Thoracic aorta (tissue), 2 donors: ENCODE measurements at regions not wholly inside any gene's neighbourhood (a gene's known extent, or its start where the extent isn't known, plus 50 kb on each side); places are given as distances from the start of the nearest gene placed in this dataset.

Experiments used
- ATAC-seq: fragments of 150-250 bp; one replicate; pipeline ENCODE4 v1.8.0; 2017; ENCODE audit warnings: low read depth; ENCODE audit not compliant: insufficient number of reproducible peaks, low FRiP score
- DNase-seq: peaks from one replicate; pipeline ENCODE4 v3.0.0-alpha.2; 2020; ENCODE audit warnings: low spot score
- H3K27ac ChIP-seq, 2 donors: fragments of 200-600 bp; sonication (generic); 1 replicate in 1 of 2; 2 replicates in 1 of 2; pipeline ENCODE4 v1.5.1; 2016; ENCODE audit warnings: mild to moderate bottlenecking in 2 of 2, moderate library complexity in 2 of 2
- H3K27me3 ChIP-seq: fragments of 200-600 bp; sonication (generic); replicated peaks from 2 replicates; pipeline ENCODE4 v1.6.0; 2016; ENCODE audit warnings: mild to moderate bottlenecking; ENCODE audit not compliant: insufficient read depth
- H3K36me3 ChIP-seq: fragments of 200-600 bp; sonication (generic); one replicate; pipeline ENCODE4 v1.5.1; 2016
- H3K4me1 ChIP-seq, 2 donors: fragments of 200-600 bp; sonication (generic); 1 replicate in 1 of 2; 2 replicates in 1 of 2; pipeline versions ENCODE4 v1.5.1 to v1.6.0; 2016; ENCODE audit warnings: low read depth in 2 of 2, mild to moderate bottlenecking in 1 of 2; ENCODE audit not compliant: control insufficient read depth in 1 of 2
- H3K4me3 ChIP-seq: fragments of 200-600 bp; sonication (generic); 2 replicates; pipeline ENCODE4 v1.5.1; 2016; ENCODE audit warnings: mild to moderate bottlenecking
- H3K9me3 ChIP-seq: fragments of 200-600 bp; sonication (generic); 2 replicates; pipeline ENCODE4 v1.5.1; 2016
- TF ChIP-seq, protein P1 (sequence below): fragments of 200-600 bp; sonication (generic); IDR thresholded peaks from one replicate; pipeline ENCODE4 v1.5.1; 2019; ENCODE audit warnings: antibody characterized with exemption

DNA sequence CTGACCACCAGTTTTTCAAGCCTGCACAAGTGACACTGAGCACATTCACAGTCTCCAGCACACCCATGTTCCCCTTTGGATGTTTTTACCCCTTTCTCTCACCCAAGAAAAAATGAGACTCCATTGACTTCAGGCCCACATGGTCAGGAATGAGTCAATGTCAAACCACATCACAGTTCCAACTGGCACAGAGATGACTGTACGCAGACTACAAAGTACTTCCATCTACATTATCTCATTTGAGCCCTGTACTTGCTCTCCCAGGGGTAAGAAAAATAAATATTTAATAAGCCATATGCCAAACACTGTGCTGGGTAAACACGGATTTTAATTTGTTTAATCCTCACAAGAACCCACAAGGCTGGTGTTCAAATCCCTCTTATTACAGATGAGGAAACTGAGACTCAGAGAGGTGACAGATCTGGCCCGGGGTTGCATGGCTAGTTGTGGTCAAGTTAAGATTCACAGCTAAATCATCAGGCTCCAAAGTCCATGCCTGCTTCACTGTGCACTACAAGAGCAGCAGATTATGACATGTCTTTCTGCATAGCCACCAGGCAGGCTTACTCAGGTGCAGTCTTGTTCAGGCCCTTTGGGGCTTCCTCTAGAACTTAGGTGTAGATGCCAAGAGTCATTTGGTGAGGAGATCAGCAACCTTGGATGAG lies 106.1 kb downstream of the TXNL1 start:
- Histone ChIP-seq H3K27me3 (no peaks in the 10 kb centered on the region), H3K27ac (no peak overlapping the region), H3K36me3 (no peaks in the 10 kb centered on the region), H3K4me1 (no peaks in the 10 kb centered on the region), H3K4me3 (no peak overlapping the region), H3K9me3 (no peaks in the 10 kb centered on the region)
- TF ChIP-seq, protein P1, sequence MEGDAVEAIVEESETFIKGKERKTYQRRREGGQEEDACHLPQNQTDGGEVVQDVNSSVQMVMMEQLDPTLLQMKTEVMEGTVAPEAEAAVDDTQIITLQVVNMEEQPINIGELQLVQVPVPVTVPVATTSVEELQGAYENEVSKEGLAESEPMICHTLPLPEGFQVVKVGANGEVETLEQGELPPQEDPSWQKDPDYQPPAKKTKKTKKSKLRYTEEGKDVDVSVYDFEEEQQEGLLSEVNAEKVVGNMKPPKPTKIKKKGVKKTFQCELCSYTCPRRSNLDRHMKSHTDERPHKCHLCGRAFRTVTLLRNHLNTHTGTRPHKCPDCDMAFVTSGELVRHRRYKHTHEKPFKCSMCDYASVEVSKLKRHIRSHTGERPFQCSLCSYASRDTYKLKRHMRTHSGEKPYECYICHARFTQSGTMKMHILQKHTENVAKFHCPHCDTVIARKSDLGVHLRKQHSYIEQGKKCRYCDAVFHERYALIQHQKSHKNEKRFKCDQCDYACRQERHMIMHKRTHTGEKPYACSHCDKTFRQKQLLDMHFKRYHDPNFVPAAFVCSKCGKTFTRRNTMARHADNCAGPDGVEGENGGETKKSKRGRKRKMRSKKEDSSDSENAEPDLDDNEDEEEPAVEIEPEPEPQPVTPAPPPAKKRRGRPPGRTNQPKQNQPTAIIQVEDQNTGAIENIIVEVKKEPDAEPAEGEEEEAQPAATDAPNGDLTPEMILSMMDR, result no peak
- no peak for ATAC-seq
- no peak for DNase-seq

DNA sequence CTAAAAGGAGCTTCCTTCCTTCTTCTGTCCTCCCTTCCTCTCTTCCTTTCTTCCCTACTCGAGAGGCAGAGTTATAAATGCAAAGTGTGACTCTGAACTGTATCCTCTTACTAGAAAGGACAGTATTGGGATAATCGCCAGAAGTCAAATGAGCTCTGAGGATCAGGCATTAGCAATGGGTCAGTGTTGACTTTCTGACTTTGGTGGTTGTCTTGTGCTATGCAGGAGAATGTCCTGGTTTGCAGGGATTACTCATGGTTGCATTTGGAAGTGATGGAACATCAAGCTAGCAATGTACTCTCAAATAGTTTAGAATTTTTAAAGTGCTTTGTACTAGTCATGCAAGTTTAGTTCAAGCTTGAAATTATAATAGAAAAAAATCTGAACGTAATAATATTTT lies 115.6 kb downstream of the TXNL1 start:
- no peak for ATAC-seq
- Histone ChIP-seq H3K36me3 (no peaks in the 10 kb centered on the region), H3K27me3 (no peaks in the 10 kb centered on the region), H3K27ac (no peak overlapping the region), H3K4me3 (no peak overlapping the region), H3K9me3 (no peaks in the 10 kb centered on the region), H3K4me1 (peaks cover 0 to 5% of the 10 kb centered on the region in 2 donors)
- DNase-seq, result no peak
- TF ChIP-seq, protein P1, result no peak

DNA sequence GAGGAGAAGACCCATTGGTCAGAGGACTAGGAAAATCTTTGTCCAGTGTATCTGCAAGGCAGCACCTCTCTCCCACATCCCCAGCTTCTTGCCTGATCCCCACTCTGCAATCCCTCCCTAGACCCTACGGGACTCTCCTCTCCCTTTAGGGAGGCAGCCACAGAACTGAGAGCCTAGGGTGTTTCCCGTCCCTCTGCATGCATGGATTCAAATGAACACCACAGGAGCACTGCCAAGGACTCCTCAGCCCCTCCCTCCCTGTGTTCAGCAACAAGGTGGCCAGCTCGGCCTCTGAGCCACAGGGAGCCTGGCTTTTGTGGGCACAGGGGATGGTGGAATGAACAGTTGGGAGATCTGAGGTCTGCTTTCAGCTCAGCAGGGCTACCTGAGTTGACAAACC lies 117.1 kb downstream of the TXNL1 start:
- Histone ChIP-seq H3K9me3 (no peaks in the 10 kb centered on the region), H3K4me1 (peaks cover 0 to 5% of the 10 kb centered on the region in 2 donors), H3K36me3 (no peaks in the 10 kb centered on the region), H3K4me3 (no peak overlapping the region), H3K27me3 (no peaks in the 10 kb centered on the region), H3K27ac (no peak overlapping the region)
- DNase-seq (no peak), ATAC-seq (no peak)
- TF ChIP-seq, protein P1, result no peak

DNA sequence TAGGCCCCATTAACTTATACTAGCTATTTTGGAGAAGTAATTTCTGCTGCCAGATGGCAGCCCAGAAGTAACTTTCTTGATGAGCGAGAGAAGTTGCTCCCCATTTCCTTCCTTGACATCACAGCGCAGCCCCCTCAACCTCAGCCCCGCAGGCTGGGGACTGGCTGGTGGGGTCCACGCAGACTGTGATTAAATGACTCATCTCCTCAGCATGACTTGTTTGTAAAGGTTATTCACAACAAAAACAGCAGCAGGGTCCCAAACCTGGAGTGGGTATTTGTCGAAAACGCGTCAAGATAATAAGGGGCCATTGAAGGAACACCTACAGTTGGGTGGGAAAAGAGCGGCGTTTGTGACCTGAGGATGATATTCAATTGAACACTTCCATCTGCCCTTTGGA lies 120.6 kb downstream of the TXNL1 start:
- Histone ChIP-seq H3K9me3 (no peaks in the 10 kb centered on the region), H3K27me3 (no peaks in the 10 kb centered on the region), H3K36me3 (no peaks in the 10 kb centered on the region), H3K4me3 (no peak overlapping the region), H3K27ac (no peak overlapping the region), H3K4me1 (peaks cover 0 to 2% of the 10 kb centered on the region in 2 donors)
- ATAC-seq, result no peak
- TF ChIP-seq, protein P1, result no peak
- DNase-seq, result no peak

DNA sequence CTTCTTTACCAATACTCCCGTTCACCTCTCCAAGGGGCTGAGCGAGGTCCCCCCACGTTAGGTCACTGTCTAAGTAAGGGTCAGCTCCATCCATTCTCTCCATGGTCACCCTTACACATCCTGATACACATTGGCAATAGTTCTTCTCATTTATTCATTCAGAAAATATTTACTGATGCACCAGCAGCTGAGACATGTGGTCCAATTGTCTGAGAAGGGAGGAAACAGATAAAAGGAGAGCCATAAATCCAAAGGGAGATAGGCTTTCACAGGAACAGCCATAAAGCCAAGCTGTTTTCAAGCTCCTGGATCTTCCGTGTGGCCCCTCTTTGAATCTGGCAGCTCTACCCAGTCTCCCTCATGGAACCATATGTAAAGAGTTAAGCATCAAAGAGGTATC lies 121.2 kb downstream of the TXNL1 start:
- H3K9me3 ChIP-seq, result no peaks in the 10 kb centered on the region
- H3K27ac ChIP-seq, result no peak overlapping the region
- no peaks in the 10 kb centered on the region for H3K27me3 ChIP-seq
- no peak for DNase-seq
- no peaks in the 10 kb centered on the region for H3K4me1 ChIP-seq
- ATAC-seq, result no peak
- TF ChIP-seq, protein P1, result no peak
- H3K36me3 ChIP-seq, result no peaks in the 10 kb centered on the region
- no peak overlapping the region for H3K4me3 ChIP-seq
